HG02884 (cell line): ENCODE measurements at regions not wholly inside any gene's neighbourhood (a gene's known extent, or its start where the extent isn't known, plus 50 kb on each side); places are given as distances from the start of the nearest gene placed in this dataset.
"Not testable (repeated sequence)": the region's sequence is repeated elsewhere in the genome, so short reads cannot be mapped to it uniquely, and the experiment has no call there.

Experiments
- ATAC-seq: cut with Tn5 transposase; IDR thresholded peaks from one replicate; pipeline ENCODE4 v1.9.1; 2021; ENCODE audit warnings: mild to moderate bottlenecking, moderate library complexity; ENCODE audit not compliant: unreplicated experiment

GRCh38 chr10:61023053-61023452, 79.1 kb upstream of the RHOBTB1 start:
- no peak for ATAC-seq

GRCh38 chr10:61021926-61022325, 77.9 kb upstream of the RHOBTB1 start:
- ATAC-seq = no peak

GRCh38 chr10:61020420-61021158, 76.6 kb upstream of the RHOBTB1 start:
- no peak for ATAC-seq

- ATAC-seq = no peak
These were observed 74.2 kb upstream of the RHOBTB1 start for GRCh38 chr10:61018146-61018545.

GRCh38 chr10:61016630-61017029, 72.6 kb upstream of the RHOBTB1 start:
- ATAC-seq = no peak

GRCh38 chr10:61016007-61016406, 72.0 kb upstream of the RHOBTB1 start:
- no peak for ATAC-seq

GRCh38 chr10:61010863-61011262, 66.9 kb upstream of the RHOBTB1 start:
- ATAC-seq = no peak

GRCh38 chr10:61003069-61003468, 59.1 kb upstream of the RHOBTB1 start:
- ATAC-seq = not testable (repeated sequence)

- no peak for ATAC-seq
These were observed 57.7 kb upstream of the RHOBTB1 start for GRCh38 chr10:61001731-61002122.

GRCh38 chr10:61000769-61001730, 57.1 kb upstream of the RHOBTB1 start:
- ATAC-seq = no peak

GRCh38 chr10:60998932-60999331, 54.9 kb upstream of the RHOBTB1 start:
- no peak for ATAC-seq

GRCh38 chr10:60994128-60994527, 50.1 kb upstream of the RHOBTB1 start:
- ATAC-seq = no peak
